ENCODE measurements at regions not wholly inside any gene's neighbourhood (a gene's known extent, or its start where the extent isn't known, plus 50 kb on each side); places are given as distances from the start of the nearest gene placed in this dataset.

DNA sequence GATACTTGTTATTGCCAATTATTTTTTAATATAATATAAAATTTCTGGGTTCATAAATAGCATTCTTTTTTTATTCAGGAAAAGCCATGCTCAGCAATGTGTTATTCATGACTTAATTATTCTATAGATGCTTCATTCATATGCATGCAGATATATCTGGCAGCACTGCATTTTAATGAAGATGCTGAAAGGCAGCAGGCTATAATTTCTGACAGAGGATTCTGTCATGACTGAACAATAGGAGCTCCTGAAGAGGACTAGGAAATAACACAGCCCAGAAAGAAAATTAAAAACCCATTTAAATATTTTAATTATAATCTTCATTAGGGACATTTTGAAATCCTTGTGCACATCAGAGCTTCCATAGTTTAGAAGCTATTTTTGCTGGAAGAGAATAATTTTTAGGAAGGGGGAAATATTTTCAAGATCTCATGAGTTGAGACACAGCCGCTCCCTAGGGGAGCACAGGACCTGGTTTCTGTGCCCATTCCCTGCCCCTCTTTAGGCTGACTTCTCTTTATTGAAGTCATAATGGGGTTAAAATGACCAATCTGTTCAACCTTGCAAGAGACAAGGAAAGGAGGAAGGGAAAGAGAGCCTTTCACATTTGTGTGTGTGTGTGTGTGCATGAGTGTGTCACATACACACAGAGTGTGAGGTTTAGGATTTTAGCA lies 83.9 kb downstream of the RPE65 start:
- H3K4me1 ChIP-seq, result peaks cover 0 to 7% (median 0%) of the 10 kb centered on the region in 4 donors
- TF ChIP-seq, protein P1, sequence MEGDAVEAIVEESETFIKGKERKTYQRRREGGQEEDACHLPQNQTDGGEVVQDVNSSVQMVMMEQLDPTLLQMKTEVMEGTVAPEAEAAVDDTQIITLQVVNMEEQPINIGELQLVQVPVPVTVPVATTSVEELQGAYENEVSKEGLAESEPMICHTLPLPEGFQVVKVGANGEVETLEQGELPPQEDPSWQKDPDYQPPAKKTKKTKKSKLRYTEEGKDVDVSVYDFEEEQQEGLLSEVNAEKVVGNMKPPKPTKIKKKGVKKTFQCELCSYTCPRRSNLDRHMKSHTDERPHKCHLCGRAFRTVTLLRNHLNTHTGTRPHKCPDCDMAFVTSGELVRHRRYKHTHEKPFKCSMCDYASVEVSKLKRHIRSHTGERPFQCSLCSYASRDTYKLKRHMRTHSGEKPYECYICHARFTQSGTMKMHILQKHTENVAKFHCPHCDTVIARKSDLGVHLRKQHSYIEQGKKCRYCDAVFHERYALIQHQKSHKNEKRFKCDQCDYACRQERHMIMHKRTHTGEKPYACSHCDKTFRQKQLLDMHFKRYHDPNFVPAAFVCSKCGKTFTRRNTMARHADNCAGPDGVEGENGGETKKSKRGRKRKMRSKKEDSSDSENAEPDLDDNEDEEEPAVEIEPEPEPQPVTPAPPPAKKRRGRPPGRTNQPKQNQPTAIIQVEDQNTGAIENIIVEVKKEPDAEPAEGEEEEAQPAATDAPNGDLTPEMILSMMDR (IDR thresholded peaks at IDR 0.05), result no peak
- TF ChIP-seq POLR2A (IDR thresholded peaks at IDR 0.05), result no peak
- H3K9me3 ChIP-seq, result no peaks in the 10 kb centered on the region
- WGBS (ENCODE audit: insufficient coverage, low coverage, low lambda C conversion rate, missing lambda C conversion rate), result 90% methylated on average over 1 of the region's 1 CpG
- H3K36me3 ChIP-seq, result no peaks in the 10 kb centered on the region
- no peak overlapping the region for H3K27ac ChIP-seq
- no peak for ATAC-seq
- intact Hi-C loops (cut with DNase I), result no loop called here
- H3K27me3 ChIP-seq, result no peaks in the 10 kb centered on the region
- H3K4me3 ChIP-seq, result no peak overlapping the region
- DNase-seq, result no peak

GRCh38 chr1:68363339-68363738 lies 86.4 kb downstream of the RPE65 start:
- peaks cover 0 to 10% (median 1%) of the 10 kb centered on the region in 4 donors for H3K4me1 ChIP-seq
- intact Hi-C loops (cut with DNase I), result no loop called here
- ATAC-seq, result no peak

GRCh38 chr1:68361346-68361910 lies 88.3 kb downstream of the RPE65 start:
- DNase-seq (no peak), ATAC-seq (no peak)
- H3K9me3 ChIP-seq, result no peaks in the 10 kb centered on the region
- TF ChIP-seq POLR2A (IDR thresholded peaks at IDR 0.05), result no peak
- no peaks in the 10 kb centered on the region for H3K27me3 ChIP-seq
- intact Hi-C loops (cut with DNase I), result no loop called here
- no peak overlapping the region for H3K27ac ChIP-seq
- 64% methylated on average over 3 of the region's 3 CpGs for WGBS (ENCODE audit: insufficient coverage, low coverage, low lambda C conversion rate, missing lambda C conversion rate)
- H3K36me3 ChIP-seq, result no peaks in the 10 kb centered on the region
- no peak overlapping the region for H3K4me3 ChIP-seq
- H3K4me1 ChIP-seq, result peaks cover 0 to 11% (median 1%) of the 10 kb centered on the region in 4 donors

More at GRCh38 chr1:68363339-68363738, 86.4 kb downstream of the RPE65 start:
- no peak overlapping the region for H3K27ac ChIP-seq
- H3K9me3 ChIP-seq, result no peaks in the 10 kb centered on the region
- no peak for DNase-seq
- no peak for TF ChIP-seq POLR2A (IDR thresholded peaks at IDR 0.05)
- TF ChIP-seq, protein P1 (IDR thresholded peaks at IDR 0.05), result no peak
- no peaks in the 10 kb centered on the region for H3K27me3 ChIP-seq
- H3K36me3 ChIP-seq, result no peaks in the 10 kb centered on the region
- H3K4me3 ChIP-seq, result no peak overlapping the region

DNA sequence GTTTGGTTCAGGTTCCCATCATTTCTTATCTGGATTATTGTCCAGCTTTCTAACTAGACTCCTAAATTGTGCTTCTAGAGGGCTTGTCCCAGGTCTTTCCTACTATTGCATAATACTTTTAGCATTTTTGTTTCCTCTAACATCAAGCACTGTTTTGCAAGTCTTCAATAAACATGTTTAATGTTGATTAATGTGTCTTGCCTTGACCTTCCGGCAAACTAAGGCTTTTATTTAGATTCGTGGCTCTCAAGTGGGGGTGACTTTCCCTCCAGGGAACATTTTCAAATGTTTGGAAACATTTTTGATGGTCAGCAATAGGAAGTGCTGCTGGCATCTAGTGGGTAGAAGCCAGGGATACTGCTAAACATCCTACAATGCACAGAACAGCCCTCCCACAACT lies 90.7 kb downstream of the RPE65 start:
- 10% methylated on average over 2 of the region's 2 CpGs for WGBS (ENCODE audit: insufficient coverage, low coverage, low lambda C conversion rate, missing lambda C conversion rate)
- Histone ChIP-seq H3K9me3 (no peaks in the 10 kb centered on the region), H3K4me3 (no peak overlapping the region), H3K36me3 (no peaks in the 10 kb centered on the region), H3K27me3 (no peaks in the 10 kb centered on the region), H3K4me1 (peaks cover 0 to 11% (median 1%) of the 10 kb centered on the region in 4 donors), H3K27ac (no peak overlapping the region)
- no peak for TF ChIP-seq POLR2A (IDR thresholded peaks at IDR 0.05)
- TF ChIP-seq, protein P1 (IDR thresholded peaks at IDR 0.05), result no peak
- intact Hi-C loops (cut with DNase I), result no loop called here
- no peak for DNase-seq
- ATAC-seq, result peak in 3 of 4 donors; percentile 60 to 74 (median 64)

GRCh38 chr1:68358439-68358838 lies 91.3 kb downstream of the RPE65 start:
- 42% methylated on average over 3 of the region's 4 CpGs for WGBS (ENCODE audit: insufficient coverage, low coverage, low lambda C conversion rate, missing lambda C conversion rate)
- no peak overlapping the region for H3K27ac ChIP-seq
- no peak for DNase-seq
- H3K36me3 ChIP-seq, result no peaks in the 10 kb centered on the region
- ATAC-seq, result no peak
- no peaks in the 10 kb centered on the region for H3K9me3 ChIP-seq
- H3K4me3 ChIP-seq, result no peak overlapping the region
- TF ChIP-seq, protein P1 (IDR thresholded peaks at IDR 0.05), result no peak
- no peak for TF ChIP-seq POLR2A (IDR thresholded peaks at IDR 0.05)
- H3K27me3 ChIP-seq, result no peaks in the 10 kb centered on the region
- intact Hi-C loops (cut with DNase I), result no loop called here
- H3K4me1 ChIP-seq, result peaks cover 0 to 11% (median 1%) of the 10 kb centered on the region in 4 donors

Measured in right lobe of liver (tissue), 6 donors.